HG02588 (cell line): ENCODE measurements at regions not wholly inside any gene's neighbourhood (a gene's known extent, or its start where the extent isn't known, plus 50 kb on each side); places are given as distances from the start of the nearest gene placed in this dataset.
A peak's percentile ranks its signal among the peaks of the same experiment; 100 is the strongest.
"Not testable (repeated sequence)": the region's sequence is repeated elsewhere in the genome, so short reads cannot be mapped to it uniquely, and the experiment has no call there.

ENCODE experiments used
- ATAC-seq: cut with Tn5 transposase; IDR thresholded peaks from one replicate; pipeline ENCODE4 v1.9.1; 2021; ENCODE audit warnings: mild to moderate bottlenecking, moderate library complexity; ENCODE audit not compliant: unreplicated experiment

- no peak for ATAC-seq
Observed at GRCh38 chr6:56904068-56904467, 50.8 kb upstream of the BEND6 start.

GRCh38 chr6:56902641-56903464 is 52.1 kb upstream of the BEND6 start:
- no peak for ATAC-seq

GRCh38 chr6:56900784-56901183 is 54.1 kb upstream of the BEND6 start:
- no peak for ATAC-seq

GRCh38 chr6:56899753-56900152 is 55.2 kb upstream of the BEND6 start:
- no peak for ATAC-seq

- no peak for ATAC-seq
Observed at GRCh38 chr6:56899311-56899710, 55.6 kb upstream of the BEND6 start.

GRCh38 chr6:56897789-56898529 is 56.9 kb upstream of the BEND6 start:
- ATAC-seq: no peak

- ATAC-seq: peak; percentile 14
Observed at GRCh38 chr6:56891754-56892153, 63.2 kb upstream of the BEND6 start.

GRCh38 chr6:56890683-56891429 is 64.1 kb upstream of the BEND6 start:
- peak; percentile 95 for ATAC-seq

GRCh38 chr6:56890066-56890465 is 64.8 kb upstream of the BEND6 start:
- ATAC-seq: no peak

GRCh38 chr6:56889492-56889891 is 65.4 kb upstream of the BEND6 start:
- ATAC-seq: no peak

GRCh38 chr6:56888687-56889086 is 66.2 kb upstream of the BEND6 start:
- no peak for ATAC-seq

- no peak for ATAC-seq
Observed at GRCh38 chr6:56887086-56887485, 67.8 kb upstream of the BEND6 start.

GRCh38 chr6:56877922-56878321 is 77.0 kb upstream of the BEND6 start:
- no peak for ATAC-seq

GRCh38 chr6:56875961-56876360 is 78.9 kb upstream of the BEND6 start:
- ATAC-seq: no peak

GRCh38 chr6:56875523-56875922 is 79.4 kb upstream of the BEND6 start:
- ATAC-seq: no peak

- ATAC-seq: no peak
Observed at GRCh38 chr6:56874328-56874727, 80.6 kb upstream of the BEND6 start.

- not testable (repeated sequence) for ATAC-seq
Observed at GRCh38 chr6:56870053-56870452, 84.9 kb upstream of the BEND6 start.

- no peak for ATAC-seq
Observed at GRCh38 chr6:56869346-56869745, 85.6 kb upstream of the BEND6 start.

GRCh38 chr6:56868687-56869086 is 86.2 kb upstream of the BEND6 start:
- no peak for ATAC-seq

- no peak for ATAC-seq
Observed at GRCh38 chr6:56866917-56867522, 87.9 kb upstream of the BEND6 start.
